Right lobe of liver (tissue), 6 donors: ENCODE measurements at regions not wholly inside any gene's neighbourhood (a gene's known extent, or its start where the extent isn't known, plus 50 kb on each side); places are given as distances from the start of the nearest gene placed in this dataset.

ENCODE experiments used
- ATAC-seq, 4 donors: fragments of 200-7000 bp; cut with Tn5 transposase; one replicate each; pipeline ENCODE4 v1.9.1; 2020; ENCODE audit warnings: mild to moderate bottlenecking in 4 of 4, moderate library complexity in 4 of 4
- DNase-seq, 3 donors: peaks; one replicate each; pipeline ENCODE4 v3.0.0-alpha.2; 2020
- H3K27ac ChIP-seq, 3 donors: fragments of 200-600 bp; one replicate each; pipeline ENCODE4 v1.8.0; 2022
- H3K27me3 ChIP-seq, 2 donors: fragments of 200-600 bp; one replicate each; pipeline ENCODE4 v1.8.0; 2022
- H3K36me3 ChIP-seq, 4 donors: fragments of 200-600 bp; sonication (generic) in 1 of 4; one replicate each; pipeline versions ENCODE4 v1.5.1 to v1.8.0; 2017 to 2022; ENCODE audit warnings: control low read depth in 1 of 4
- H3K4me1 ChIP-seq, 4 donors: fragments of 200-600 bp; sonication (generic) in 1 of 4; one replicate each; pipeline versions ENCODE4 v1.5.1 to v1.8.0; 2017 to 2022; ENCODE audit warnings: control low read depth in 1 of 4
- H3K4me3 ChIP-seq, 3 donors: fragments of 200-600 bp; one replicate each; pipeline ENCODE4 v1.8.0; 2022
- H3K9me3 ChIP-seq, 4 donors: fragments of 200-600 bp; sonication (generic) in 1 of 4; one replicate each; pipeline versions ENCODE4 v1.5.1 to v1.8.0; 2017 to 2022; ENCODE audit warnings: control low read depth in 1 of 4
- POLR2A ChIP-seq: fragments of 450-650 bp; IDR thresholded peaks from one replicate; pipeline ENCODE4 v1.6.1; 2017; ENCODE audit warnings: antibody characterized with exemption, mild to moderate bottlenecking
- WGBS: methylation state at CpG from one replicate; pipeline ENCODE4 v1.1.6; 2018; ENCODE audit warnings: low coverage, low lambda C conversion rate; ENCODE audit not compliant: insufficient coverage; ENCODE audit errors: missing lambda C conversion rate; 5-methylcytosine and 5-hydroxymethylcytosine counted together
- intact Hi-C, 2 donors: fragments of 100-400 bp; cut with DNase I; formaldehyde crosslinking; loops; one replicate each; pipeline versions ENCODE4 v1.11.2 to v1.14.1; 2022
- TF ChIP-seq, protein P1 (sequence below), 4 donors: fragments of 200-600 bp in 3 of 4; fragments of 450-650 bp in 1 of 4; IDR thresholded peaks; one replicate each; pipeline versions ENCODE4 v1.5.1 to v1.8.0; 2016 to 2022; ENCODE audit warnings: antibody characterized with exemption in 4 of 4, mild to moderate bottlenecking in 2 of 4
- donor health status: DM: no; HTN: yes; CAD: no.
- donor health status: DM: no; HTN: no; CAD: no.
- donor health status: DM: no; HTN: no; CAD: no.
- donor health status: DM: no; HTN: yes; CAD: no.
- donor health status: DM: no; HTN: yes; CAD: no.

DNA sequence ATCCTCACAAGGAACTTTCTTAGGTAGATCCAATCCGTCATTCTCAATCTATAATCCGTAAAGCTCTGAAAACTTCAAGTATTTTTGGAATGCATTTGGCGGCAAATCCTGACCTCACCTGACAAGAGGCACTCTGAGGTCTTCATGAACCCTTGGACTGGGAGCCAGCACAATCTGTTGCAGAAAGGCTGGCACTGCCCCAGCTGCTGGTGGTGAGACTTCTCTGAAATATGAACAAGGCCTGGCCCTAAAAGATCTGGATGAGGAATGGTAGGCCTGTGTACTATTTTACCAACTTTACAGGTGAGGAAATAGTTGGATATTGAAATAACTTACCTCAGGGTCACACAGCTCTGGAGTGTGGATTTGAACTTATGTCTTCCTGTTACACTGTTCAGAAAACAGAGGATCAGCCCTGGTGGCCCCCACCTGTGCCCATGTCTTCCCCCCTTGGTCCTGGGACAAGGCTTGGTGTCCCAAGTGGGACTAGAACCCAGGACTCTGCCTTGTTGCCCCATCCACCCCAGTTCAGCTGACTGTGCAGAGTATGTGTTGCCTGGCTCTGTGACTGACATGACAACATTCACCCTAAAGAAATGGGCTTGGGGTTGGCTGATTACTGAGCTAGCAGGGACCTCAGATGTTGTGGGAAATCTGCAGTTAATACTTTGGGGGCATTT lies 471.4 kb downstream of the MN1 start:
- Histone ChIP-seq H3K27ac (no peak overlapping the region), H3K4me1 (peaks cover 0 to 5% (median 0%) of the 10 kb centered on the region in 4 donors), H3K27me3 (no peaks in the 10 kb centered on the region), H3K4me3 (no peak overlapping the region), H3K9me3 (no peaks in the 10 kb centered on the region), H3K36me3 (no peaks in the 10 kb centered on the region)
- intact Hi-C loops = no loop called here
- ATAC-seq = no peak
- TF ChIP-seq POLR2A = no peak
- TF ChIP-seq, protein P1, sequence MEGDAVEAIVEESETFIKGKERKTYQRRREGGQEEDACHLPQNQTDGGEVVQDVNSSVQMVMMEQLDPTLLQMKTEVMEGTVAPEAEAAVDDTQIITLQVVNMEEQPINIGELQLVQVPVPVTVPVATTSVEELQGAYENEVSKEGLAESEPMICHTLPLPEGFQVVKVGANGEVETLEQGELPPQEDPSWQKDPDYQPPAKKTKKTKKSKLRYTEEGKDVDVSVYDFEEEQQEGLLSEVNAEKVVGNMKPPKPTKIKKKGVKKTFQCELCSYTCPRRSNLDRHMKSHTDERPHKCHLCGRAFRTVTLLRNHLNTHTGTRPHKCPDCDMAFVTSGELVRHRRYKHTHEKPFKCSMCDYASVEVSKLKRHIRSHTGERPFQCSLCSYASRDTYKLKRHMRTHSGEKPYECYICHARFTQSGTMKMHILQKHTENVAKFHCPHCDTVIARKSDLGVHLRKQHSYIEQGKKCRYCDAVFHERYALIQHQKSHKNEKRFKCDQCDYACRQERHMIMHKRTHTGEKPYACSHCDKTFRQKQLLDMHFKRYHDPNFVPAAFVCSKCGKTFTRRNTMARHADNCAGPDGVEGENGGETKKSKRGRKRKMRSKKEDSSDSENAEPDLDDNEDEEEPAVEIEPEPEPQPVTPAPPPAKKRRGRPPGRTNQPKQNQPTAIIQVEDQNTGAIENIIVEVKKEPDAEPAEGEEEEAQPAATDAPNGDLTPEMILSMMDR (IDR thresholded peaks at IDR 0.05) = no peak
- 52% methylated on average over 3 of the region's 3 CpGs for WGBS
- peak in 1 of 3 donors; percentile 23 for DNase-seq

DNA sequence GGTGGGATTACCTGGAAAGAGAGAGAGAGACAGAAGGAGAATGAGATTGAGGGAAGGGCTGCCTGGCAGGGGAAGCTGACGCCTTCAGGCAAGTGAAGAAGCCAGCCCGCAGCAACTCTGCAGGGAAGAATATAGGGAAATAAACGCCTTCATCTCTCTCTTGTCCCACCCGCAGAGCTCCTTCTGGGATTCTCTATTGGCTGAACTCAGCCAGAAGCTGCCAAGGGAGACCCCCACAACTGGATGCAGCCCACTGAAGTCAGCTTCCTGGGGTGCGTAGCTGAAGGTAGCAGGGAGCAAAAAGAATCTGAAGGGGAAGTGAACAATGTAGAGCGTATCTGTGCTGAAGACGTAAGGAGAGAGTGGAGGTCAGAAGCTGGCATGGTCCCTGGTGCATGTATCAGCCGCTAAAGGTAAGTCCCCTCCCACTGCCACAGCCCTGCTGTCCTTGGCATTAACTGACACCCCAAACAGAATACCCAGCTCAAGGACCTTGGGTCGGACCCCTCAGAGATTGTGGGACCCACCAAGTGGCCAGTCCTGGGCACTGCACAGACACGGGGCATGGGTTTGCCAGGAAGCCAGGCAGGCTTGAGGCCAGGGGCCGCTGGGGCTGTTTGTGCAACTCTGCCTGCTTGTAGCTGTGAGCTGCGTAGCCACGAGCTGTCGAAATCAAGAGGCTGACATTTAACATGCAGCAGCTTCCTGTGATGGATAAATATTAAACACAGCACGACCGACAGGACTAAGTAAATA lies 469.9 kb downstream of the MN1 start:
- H3K36me3 ChIP-seq = no peaks in the 10 kb centered on the region
- no peaks in the 10 kb centered on the region for H3K27me3 ChIP-seq
- TF ChIP-seq, protein P1 (IDR thresholded peaks at IDR 0.05) = peak; percentile 9 to 49 (median 28)
- TF ChIP-seq POLR2A = no peak
- no peaks in the 10 kb centered on the region for H3K9me3 ChIP-seq
- H3K27ac ChIP-seq = no peak overlapping the region
- no peak overlapping the region for H3K4me3 ChIP-seq
- peaks cover 0 to 5% (median 0%) of the 10 kb centered on the region in 4 donors for H3K4me1 ChIP-seq
- ATAC-seq (peak; percentile 55 to 98 (median 76)), DNase-seq (peak; percentile 48 to 74 (median 66))
- intact Hi-C loops = no loop called here
- 10% methylated on average over 12 of the region's 16 CpGs for WGBS

DNA sequence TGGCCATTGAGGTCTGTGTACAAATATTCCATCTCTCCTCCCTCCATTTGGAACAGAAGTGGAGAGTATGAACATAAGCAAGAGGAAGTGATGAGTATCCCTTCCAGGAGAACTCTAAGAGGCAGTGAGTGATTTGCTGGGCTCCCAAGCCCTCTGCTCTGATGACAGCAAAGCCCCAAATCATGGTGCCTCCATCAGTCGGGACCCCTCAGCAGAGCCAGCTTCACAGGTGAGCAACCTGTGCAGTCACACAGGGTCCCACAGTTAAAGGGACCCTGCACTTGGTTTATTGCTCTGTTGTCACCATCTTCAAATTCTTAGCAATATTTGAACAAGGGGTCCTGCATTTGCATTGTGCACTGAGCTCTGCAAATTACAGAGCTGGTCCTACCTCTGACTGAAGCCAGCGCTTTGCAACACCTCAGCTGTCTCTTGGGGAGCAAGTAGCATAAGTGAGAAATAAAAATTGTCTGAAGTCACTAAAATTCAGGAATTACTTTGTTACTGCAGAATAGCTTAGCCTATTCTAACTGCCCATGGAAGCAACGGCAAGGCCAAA lies 466.4 kb downstream of the MN1 start:
- WGBS = 44% methylated on average over 2 of the region's 3 CpGs
- intact Hi-C loops = no loop called here
- peaks cover 0 to 5% (median 0%) of the 10 kb centered on the region in 4 donors for H3K4me1 ChIP-seq
- H3K27ac ChIP-seq = no peak overlapping the region
- ATAC-seq (no peak), DNase-seq (no peak)
- no peak overlapping the region for H3K4me3 ChIP-seq
- H3K27me3 ChIP-seq = no peaks in the 10 kb centered on the region
- no peaks in the 10 kb centered on the region for H3K9me3 ChIP-seq
- H3K36me3 ChIP-seq = no peaks in the 10 kb centered on the region
- TF ChIP-seq POLR2A = no peak
- TF ChIP-seq, protein P1 (IDR thresholded peaks at IDR 0.05) = no peak

DNA sequence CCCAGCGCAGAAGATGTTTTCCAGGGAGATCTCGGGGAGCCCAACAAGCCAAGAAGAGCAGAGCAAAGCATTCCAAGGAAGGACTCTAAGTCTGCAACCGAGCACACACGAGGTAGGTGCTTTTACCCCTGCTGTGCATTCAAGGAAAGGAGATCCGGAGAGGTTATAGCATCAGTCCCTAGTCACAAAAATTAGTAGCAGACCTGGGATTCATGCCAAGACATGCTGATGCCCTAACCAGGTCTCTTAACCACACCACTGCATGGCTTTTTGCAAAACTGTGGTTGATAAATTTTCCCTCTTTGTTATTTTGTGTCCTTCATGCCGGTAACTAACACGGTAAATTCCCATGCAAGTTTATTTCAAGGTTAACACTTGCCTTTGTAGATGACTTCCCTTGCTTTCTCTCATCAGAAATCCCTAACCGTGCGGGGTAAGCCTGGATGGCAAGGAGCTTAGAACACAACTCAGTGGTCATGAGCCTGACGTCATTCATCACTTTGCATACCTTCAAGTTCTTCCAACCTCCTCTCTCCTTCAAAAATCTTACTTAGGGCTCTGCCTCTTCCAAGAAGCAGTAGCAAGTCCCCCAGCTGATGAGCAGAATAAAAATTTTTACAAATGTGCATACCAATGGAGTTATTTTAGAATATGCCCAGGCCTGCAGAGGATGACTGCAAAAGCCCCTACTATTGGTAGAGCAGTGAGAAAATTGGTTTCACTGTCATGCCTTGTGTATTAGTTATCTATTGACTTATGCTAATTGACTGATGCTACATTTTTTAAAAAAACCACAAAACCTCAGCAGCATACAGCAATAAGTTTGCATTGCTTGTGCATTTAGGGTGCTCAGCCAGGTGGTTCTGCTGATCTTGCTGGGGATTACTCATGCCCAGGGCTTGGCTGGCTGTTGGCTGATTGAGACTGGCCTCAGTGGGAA lies 465.1 kb downstream of the MN1 start:
- DNase-seq = no peak
- H3K36me3 ChIP-seq = no peaks in the 10 kb centered on the region
- WGBS = 49% methylated on average over 8 of the region's 10 CpGs
- peaks cover 0 to 5% (median 0%) of the 10 kb centered on the region in 4 donors for H3K4me1 ChIP-seq
- H3K4me3 ChIP-seq = no peak overlapping the region
- ATAC-seq = no peak
- TF ChIP-seq, protein P1 (IDR thresholded peaks at IDR 0.05) = no peak
- no peak for TF ChIP-seq POLR2A
- H3K27me3 ChIP-seq = no peaks in the 10 kb centered on the region
- no peaks in the 10 kb centered on the region for H3K9me3 ChIP-seq
- intact Hi-C loops = no loop called here
- no peak overlapping the region for H3K27ac ChIP-seq
